HG03045 (cell line): ENCODE measurements at regions not wholly inside any gene's neighbourhood (a gene's known extent, or its start where the extent isn't known, plus 50 kb on each side); places are given as distances from the start of the nearest gene placed in this dataset.
"Not testable (repeated sequence)": the region's sequence is repeated elsewhere in the genome, so short reads cannot be mapped to it uniquely, and the experiment has no call there.

Source experiments
- ATAC-seq: cut with Tn5 transposase; IDR thresholded peaks from one replicate; pipeline ENCODE4 v1.9.1; 2021; ENCODE audit warnings: mild to moderate bottlenecking, moderate library complexity; ENCODE audit not compliant: unreplicated experiment

DNA sequence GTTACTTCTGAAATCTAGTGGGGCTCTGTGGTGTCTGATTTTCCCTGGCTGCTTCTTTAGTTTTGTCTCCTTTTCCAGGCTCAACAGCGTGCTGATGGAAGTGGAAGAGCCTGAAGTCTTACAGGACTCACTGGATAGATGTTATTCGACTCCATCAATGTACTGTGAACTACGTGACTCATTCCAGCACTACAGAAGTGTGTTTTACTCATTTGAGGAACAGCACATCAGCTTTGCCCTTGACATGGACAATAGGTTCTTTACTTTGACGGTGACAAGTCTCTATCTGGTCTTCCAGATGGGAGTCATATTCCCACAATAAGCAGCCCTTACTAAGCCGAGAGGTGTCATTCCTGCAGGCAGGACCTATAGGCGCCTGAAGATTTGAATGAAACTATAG is 51.1 kb downstream of the NBPF8 start:
- not testable (repeated sequence) for ATAC-seq

DNA sequence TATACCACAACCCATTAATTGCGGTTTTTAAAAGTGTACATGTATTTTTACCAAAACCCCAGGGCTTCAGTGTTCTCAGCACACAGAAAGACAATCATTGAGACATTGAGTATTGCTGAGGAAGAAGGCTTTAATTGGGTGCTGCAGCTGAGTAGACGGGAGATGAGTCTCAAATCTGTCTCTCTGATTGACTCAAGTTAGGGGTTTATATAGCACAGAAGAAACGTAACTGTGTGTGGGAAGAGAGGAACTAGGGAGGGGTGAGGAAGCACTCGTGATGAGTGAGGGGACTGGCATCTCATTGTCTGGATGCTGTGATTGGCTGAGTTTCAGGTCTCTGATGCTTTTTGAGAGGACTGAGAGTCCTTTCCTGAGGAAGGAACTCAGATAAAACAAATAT is 62.8 kb downstream of the NBPF8 start:
- ATAC-seq: not testable (repeated sequence)

DNA sequence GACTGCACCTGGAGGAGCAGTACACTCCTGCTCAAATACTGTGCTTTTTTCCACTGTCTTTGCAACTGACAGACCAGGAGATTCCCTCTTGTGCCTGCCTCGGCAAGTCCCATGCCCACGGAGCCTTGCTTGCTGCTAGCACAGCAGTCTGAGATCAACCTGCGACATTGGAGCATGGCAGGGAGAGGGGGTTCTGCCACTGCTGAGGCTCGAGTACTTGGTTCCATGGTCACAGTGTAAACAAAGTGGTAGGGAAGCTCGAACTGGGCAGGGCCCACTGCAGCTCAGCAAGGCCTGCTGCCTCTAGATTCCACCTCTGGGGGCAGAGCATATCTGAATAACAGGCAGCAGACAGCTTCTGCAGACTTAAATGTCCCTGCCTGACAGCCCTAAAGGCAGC is 63.6 kb downstream of the NBPF8 start:
- not testable (repeated sequence) for ATAC-seq

DNA sequence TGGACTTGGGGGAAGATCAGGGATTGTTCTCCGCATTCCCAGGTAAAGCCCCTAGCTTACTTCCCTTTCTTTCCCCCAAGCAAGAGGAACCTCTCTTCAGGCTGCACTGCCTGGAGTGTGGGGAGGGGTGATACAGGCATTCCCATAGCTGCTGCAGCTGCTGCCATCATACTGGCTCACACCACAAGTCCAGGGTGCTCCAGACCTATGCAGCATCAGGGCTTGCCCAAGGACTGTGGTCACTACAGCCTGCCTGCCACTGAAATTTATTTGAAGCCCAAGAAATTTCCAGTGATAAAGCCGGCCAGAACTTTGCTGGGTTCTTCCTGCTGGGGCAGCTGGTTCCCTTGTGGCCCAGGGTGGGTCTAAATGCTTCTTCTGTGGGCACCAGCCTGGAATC is 72.7 kb downstream of the NBPF8 start:
- ATAC-seq: not testable (repeated sequence)

DNA sequence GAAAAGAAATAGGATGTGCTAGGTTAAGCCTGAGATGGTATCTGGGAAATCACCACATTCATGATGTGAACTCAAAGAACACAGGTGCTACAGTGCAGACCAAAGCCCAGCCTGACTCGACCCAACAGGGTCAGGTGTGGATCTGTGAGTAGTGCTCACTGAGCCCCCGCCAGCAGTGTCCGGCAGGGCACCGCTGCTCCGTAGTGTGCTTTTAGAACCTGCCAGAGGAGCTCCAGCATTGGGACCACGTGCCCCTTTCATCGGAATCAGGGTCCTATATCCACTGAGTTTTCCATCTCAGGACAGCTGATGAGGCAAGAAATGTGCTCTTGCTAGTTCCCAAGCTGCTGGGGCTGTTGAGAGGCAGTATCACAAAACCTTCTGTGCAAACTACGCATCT is 74.4 kb downstream of the NBPF8 start:
- ATAC-seq: not testable (repeated sequence)

DNA sequence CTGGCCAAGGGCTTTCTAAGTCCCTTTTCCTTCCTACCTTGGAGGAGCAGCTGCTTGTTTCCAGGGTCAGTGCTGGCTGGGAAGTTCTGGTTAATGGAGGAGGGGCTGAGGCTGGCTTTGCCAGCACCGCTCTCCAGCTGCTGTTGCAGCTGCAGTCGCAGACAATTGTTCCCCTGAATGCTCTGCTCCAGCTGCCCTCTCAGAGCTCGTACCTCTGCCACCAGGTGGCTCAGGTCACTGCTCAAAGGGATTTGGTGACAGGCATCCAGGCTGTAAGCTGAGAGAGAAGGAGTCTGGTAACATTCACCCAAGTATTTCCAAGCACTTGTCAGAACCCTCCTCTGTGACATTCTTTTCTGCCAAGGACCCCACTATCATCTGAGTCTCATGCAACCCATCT is 82.3 kb downstream of the NBPF8 start:
- not testable (repeated sequence) for ATAC-seq

DNA sequence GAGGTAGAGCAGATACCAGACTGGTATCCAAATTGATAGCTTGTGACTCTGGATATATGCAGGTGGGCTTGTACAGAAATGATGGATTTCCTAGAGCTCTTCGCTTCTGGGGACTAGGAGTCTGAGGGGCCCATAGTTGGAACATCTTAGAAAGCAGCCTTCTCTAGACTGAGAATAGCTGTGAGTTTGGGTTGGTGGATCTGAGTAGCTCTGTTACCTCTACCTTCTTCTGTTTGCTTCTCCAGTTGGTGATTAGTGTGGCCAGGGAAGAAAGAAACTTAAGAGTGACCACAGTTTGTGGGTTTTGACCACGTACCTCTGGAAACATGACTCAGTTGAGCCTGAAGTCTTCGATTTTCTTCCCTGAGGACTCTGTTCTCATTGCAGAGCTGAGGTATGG is 88.4 kb downstream of the NBPF8 start:
- ATAC-seq: not testable (repeated sequence)

DNA sequence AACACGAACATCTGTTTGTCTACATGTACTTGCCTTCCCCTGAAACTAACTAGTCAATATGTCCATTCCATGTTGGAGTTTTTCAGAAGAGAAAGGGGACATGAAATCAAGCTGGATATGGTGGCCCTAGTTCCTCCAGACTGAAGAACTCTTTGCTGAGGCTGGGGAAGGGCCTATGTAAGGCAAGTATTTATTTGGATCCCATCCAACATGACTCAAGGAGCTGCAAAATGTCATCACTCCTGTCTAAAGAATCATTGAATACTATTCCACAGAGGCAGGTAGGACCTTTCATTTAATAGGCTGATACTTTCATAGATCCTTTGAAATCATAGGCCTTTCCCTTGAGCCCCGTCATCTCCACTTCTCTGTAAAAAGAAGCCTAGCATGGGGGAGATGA is 91.5 kb downstream of the NBPF8 start:
- ATAC-seq: not testable (repeated sequence)

DNA sequence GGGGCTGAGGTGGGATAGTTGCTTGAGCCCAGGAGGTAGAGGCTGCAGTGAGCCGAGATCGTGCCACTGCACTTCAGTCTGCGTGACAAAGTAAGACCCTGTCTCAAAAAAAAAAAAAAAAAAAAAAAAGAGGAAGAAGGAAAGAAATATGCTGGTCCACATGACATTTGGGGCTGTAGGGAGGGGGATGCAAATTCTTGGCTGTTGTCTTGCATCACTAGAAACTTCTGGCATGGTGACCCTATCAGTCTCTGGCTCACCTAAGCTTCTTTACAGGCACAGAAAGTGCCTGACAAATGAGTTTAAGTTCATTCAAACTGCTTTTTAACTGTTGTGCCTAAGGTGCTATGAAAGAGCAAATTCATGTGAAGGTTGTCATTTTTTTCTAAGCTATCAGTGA is 93.5 kb downstream of the NBPF8 start:
- not testable (repeated sequence) for ATAC-seq

DNA sequence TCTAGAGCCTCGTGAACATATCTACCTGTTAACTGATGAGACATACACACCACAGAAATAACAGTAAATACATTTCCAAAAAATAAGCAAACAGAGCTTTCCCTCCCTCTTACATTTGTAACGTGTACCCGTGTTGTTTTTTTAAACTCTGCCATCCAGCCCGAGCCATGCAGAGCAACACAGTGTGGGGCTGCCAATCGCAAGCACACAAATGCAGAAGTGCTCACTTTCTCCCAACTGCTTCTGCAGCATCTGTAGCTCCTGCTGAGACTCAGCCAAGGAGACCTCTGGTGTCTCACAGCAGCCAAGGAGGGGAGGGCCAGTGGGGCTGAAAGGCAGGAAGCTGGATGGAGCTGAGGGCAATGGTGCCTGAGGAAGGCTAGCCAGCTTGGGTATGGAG is 94.4 kb downstream of the NBPF8 start:
- not testable (repeated sequence) for ATAC-seq

DNA sequence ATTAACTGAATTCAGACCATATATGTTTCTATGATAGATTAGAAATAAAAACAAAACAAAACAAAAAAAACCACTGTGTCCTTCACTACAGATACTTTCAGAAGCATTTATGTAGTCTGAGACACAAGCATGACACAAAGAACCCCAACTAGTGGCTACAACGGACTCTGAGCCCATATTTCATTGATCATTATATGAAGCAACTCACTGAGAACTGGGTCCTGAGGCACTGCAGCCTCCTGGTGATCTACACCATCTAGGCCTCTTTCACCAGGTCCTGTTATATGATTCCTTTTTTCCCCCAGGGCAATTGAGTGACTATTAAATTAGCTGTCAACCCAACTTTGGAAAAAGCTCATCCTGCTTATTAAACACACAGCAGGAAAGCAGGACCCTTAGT is 98.3 kb downstream of the NBPF8 start:
- ATAC-seq: not testable (repeated sequence)

DNA sequence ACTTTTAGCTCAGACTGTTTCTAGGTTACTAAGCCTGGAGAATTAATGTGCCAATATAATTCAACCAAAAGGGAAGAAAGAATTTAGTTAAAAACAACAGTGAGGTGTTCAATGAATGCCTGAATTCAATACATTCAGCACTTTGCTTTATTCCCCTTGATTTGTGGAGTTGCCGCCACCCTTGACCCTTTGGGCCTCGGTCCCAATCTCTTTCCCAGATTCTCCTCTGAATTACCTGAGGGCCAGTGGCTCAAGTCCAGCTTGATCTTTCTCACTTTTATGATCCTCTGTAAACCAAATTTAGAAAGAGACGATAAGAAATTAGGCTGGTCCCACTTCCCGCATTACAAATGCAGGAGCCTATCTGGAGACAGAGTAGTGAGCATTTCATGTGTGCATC is 98.7 kb downstream of the NBPF8 start:
- not testable (repeated sequence) for ATAC-seq

DNA sequence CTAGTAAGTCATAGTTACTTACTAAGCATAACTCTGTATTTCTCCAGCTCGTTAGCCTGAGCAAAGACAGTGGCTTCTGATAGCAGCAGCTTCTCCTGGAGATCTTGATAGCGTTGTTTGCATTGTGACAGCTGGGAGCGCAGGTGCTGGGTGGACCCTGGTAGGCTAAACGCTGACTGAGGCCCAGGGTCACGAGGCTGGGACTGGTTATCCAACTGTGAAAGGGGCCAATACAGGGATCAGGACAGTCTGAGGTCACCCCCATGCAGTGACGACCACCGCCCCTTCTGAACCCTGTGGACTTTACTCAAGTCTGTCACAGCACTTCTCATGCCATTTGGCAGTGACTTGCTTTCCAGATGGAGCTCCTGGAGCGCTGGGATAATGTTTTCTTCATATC is 104.4 kb downstream of the NBPF8 start:
- ATAC-seq: not testable (repeated sequence)

DNA sequence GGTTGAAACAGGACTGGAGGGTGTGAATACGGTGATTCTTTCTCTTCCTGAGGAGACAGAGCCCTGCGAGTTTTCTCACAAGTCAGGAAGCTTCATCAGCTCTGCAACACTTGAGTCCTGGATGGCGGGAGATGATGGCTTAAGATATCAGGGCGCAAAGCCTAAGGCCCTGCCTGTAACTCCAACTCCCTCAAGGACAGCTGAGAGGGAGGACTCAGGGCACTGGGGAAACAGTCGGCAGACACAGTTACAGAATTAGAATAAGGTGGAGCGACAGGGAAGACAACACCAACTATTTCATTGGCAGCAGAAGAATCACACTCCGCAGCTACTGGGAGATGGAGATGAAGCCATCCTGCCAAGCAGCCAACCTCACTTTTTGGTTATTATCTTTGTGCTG is 109.6 kb downstream of the NBPF8 start:
- ATAC-seq: not testable (repeated sequence)

DNA sequence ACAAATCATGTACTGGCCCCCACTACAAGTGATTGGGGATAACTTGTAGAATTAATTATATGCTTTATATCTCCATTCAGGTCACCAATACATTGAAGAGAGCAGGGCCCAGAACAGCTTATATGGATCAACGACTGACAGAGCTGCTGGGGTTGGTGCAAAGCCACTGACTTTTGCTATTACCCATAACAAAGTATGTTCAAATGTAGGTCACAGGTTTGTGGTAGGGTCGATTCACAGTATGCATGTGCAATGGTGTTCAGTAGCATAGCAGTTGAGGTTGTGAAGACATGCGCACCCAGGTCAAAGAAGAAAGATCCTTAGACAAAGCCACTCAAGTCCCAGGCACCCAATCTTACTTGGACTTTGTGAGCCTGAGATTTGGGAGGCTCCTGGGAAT is 110.6 kb downstream of the NBPF8 start:
- ATAC-seq: not testable (repeated sequence)

DNA sequence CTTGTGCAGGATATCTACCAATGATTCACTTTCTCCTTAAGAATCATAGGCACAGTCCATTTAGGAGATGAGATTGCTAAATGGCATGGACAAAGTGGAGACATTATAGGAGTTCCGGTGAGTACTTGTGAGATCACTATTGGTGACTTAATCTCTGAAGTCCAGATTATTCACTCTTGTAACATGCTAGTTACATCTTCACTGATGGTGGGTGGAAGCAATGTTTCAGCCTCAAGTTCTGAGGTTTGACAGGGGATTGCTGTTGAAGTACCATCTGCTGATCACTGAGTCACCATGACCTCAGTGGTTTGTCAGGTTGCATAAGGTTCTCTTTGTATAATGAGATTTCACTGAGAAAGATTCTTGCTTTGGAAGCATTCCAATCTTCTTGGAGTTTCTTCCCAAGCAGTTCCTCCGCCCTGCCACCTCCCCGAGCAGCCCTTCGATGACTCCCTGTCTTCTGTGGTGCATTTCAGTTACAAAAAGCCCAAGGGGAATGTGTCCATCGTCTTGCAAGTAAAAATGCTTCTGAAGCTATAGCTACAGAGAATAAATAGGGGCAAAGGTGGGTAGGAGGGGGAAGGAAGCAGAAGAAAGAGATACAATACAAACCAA is 114.7 kb downstream of the NBPF8 start:
- not testable (repeated sequence) for ATAC-seq

DNA sequence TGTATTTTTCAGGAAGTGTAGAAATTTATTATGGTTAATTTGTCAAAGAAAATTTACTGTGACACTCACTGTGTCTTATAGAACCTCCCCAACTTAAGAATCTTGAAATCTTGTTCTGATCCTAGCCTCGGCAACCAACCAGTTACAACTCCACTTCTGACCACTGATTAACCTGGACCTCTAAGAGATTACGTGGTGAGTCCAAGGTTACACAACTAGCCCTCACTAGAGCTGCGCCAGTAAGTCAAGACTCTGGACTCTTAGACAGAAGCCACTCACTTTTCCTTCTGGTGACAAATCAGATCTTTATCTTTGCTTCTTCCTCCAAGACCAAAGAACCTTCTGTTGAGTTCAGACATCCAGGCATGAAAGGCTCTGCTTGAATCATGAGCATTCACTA is 116.6 kb downstream of the NBPF8 start:
- ATAC-seq: not testable (repeated sequence)

DNA sequence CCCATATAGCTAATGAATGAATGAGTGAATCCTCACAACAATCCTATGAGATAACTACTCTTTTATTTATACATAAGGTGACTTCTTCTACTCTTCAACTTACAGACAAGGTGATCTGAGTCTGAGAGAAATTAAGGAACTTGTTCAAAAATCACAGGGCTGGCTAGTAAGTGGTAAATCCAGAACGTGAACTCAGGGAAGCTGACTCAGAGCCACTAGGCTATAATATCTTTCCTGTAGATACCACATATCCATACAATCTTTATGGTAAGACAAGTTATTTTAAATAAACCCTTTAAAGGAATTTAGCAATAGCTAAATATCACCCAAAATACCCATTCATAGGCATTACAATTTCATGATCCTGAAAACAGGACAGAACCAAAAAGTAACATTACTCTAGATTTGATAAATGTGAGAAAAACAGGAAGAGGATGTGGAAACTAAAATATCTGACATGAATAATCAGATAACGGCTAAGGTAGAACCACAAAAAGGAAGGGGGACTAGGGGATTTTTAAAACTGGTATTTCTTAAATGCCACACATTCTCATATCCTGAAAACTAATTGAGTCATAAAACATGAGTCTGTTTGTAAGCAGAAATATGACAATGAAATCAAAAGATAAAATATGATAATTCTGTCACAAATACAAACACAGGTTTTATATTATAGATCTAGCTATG is 119.7 kb downstream of the NBPF8 start:
- ATAC-seq: not testable (repeated sequence)

DNA sequence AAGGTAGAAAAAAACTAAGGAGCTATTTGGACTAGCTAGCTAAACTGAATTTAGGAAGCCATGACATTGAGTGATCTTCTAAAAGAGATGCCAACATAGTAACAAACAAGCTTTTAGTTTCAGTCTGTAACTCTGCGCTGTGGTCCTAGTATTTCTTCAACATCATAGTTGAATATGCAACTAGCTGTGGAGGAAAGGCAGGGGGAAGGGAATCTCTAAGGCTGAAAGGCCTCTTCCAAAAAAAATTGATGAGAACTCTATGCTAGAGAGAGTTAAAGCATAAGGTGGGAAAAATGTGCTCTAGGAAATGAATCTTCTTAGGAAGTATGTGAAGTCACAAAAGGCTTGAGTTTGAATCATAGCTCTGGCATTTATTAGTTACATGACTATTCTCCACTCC is 120.2 kb downstream of the NBPF8 start:
- not testable (repeated sequence) for ATAC-seq

DNA sequence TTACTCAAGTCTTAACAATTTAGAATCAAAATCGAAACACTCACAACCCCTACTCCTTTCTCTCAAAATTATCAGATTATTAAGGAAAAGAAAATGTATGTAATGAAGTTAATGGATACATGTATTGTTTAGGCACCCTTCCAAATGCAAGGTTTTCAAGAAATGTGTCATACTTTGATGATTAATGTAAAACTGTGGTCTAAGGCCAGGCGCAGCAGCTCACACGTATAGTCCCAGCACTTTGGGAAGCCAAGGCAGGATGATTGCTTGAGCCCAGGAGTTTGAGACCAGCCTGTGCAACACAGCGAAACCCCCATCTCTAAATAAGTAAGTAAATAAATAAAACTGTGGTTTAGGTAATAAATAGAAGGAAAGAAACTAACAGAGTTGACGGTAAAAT is 126.6 kb downstream of the NBPF8 start:
- ATAC-seq: not testable (repeated sequence)

DNA sequence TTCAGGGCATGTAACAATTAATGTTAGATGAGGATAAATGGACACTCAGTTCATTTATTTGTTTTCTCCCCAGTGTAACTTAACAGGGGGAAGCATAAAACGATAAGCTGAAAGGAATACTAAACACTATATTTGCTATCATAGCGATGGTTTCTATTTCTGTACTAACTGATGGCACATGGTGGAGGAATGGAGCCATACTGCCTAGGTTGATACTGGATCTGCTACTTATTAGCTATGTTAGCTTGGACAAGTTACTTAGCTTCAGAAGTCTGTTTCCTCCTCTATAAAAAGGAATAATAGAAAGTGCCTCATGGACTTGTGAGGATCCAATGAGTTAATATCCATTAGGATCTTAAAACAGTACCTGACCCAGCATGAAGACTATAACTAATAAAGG is 127.5 kb downstream of the NBPF8 start:
- not testable (repeated sequence) for ATAC-seq

DNA sequence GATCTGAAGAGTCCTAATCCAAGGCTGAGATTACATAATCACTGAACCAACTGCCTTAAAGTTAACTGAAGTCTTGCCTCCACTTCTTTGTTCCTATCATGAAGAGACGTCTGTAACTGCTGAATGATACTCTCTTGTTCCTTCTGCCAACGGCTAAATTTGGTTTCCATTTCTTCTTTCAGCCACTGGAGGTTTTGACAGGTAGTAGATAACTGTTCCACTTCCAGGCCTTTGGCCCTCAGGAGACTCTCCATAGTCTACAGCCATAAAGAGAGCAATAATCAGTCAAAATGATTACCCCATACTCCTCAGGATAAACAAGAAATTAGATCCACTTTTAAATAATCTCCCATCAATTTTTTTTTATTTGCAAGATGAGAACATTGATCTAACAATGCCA is 128.1 kb downstream of the NBPF8 start:
- not testable (repeated sequence) for ATAC-seq

DNA sequence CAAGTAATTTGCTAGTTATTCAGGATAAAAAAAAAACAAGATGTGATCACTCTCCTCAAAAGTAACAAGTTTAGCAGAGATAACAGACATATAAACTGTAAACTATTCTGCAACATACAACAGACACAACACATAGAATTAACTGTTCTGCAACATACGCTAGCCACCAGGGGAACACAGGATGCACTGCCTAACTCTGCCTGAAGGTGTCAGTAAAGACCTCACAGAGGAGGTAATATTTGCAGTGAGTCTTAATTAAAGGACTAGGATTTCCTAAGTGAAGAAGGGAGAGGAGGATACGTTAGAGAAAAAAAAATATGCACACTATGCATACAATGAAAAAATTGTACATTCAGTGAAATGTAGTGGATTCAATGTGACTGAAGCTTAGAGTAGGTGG is 129.6 kb downstream of the NBPF8 start:
- ATAC-seq: peak; percentile 69
